Astrocyte (in vitro differentiated cells and primary cell): ENCODE measurements at regions not wholly inside any gene's neighbourhood (a gene's known extent, or its start where the extent isn't known, plus 50 kb on each side); places are given as distances from the start of the nearest gene placed in this dataset.

Experiments used
- DNase-seq: peaks from one replicate; pipeline ENCODE4 v3.0.0-alpha.2; 2010; ENCODE audit warnings: low read depth
- FAIRE-seq: peaks from 2 replicates; lab custom pipeline; 2011; peaks lifted over from hg19 to GRCh38; lab: Jason Lieb, UNC
- H2AFZ ChIP-seq: 2 replicates; pipeline ENCODE4 v1.6.0; 2012; ENCODE audit warnings: low read depth, low read length, inconsistent platforms
- H3K27ac ChIP-seq: 2 replicates; pipeline ENCODE4 v1.5.1; 2011; ENCODE audit warnings: low read depth, low read length, inconsistent platforms
- H3K27me3 ChIP-seq: 2 replicates; pipeline ENCODE4 v1.6.0; 2011; ENCODE audit warnings: low read length, inconsistent platforms; ENCODE audit not compliant: insufficient read depth
- H3K36me3 ChIP-seq: 2 replicates; pipeline ENCODE4 v1.5.1; 2011; ENCODE audit warnings: low read length, inconsistent platforms; ENCODE audit not compliant: insufficient read depth
- H3K4me1 ChIP-seq: 2 replicates; pipeline ENCODE4 v1.5.1; 2011; ENCODE audit warnings: low read length, inconsistent platforms; ENCODE audit not compliant: insufficient read depth
- H3K4me2 ChIP-seq: 2 replicates; pipeline ENCODE4 v1.6.0; 2012; ENCODE audit warnings: low read length, inconsistent platforms
- H3K4me3 ChIP-seq: 2 replicates; pipeline ENCODE4 v1.5.1; 2011; ENCODE audit warnings: low read depth, mild to moderate bottlenecking, low read length, inconsistent platforms; ENCODE audit not compliant: insufficient read depth
- H3K79me2 ChIP-seq: 2 replicates; pipeline ENCODE4 v1.6.0; 2012; ENCODE audit warnings: mild to moderate bottlenecking, low read length, inconsistent platforms; ENCODE audit not compliant: insufficient read depth
- H3K9ac ChIP-seq: 2 replicates; pipeline ENCODE4 v1.6.0; 2012; ENCODE audit warnings: mild to moderate bottlenecking, low read length, inconsistent platforms
- H3K9me3 ChIP-seq: 2 replicates; pipeline ENCODE4 v1.5.1; 2012; ENCODE audit warnings: low read depth, mild to moderate bottlenecking, low read length, inconsistent platforms; ENCODE audit not compliant: insufficient read depth
- H4K20me1 ChIP-seq: 2 replicates; pipeline ENCODE4 v1.6.0; 2012; ENCODE audit warnings: low read length, inconsistent platforms; ENCODE audit not compliant: insufficient read depth
- H3K27ac Mint-ChIP-seq: one replicate; pipeline ENCODE4 v1.8.0; 2021; ENCODE audit warnings: mild to moderate bottlenecking, mixed read lengths; ENCODE audit not compliant: unreplicated experiment
- H3K27me3 Mint-ChIP-seq: one replicate; pipeline ENCODE4 v1.8.0; 2021; ENCODE audit warnings: low read depth, mixed read lengths; ENCODE audit not compliant: unreplicated experiment
- H3K36me3 Mint-ChIP-seq: one replicate; pipeline ENCODE4 v1.8.0; 2021; ENCODE audit warnings: low read depth, mixed read lengths; ENCODE audit not compliant: unreplicated experiment
- H3K4me1 Mint-ChIP-seq: one replicate; pipeline ENCODE4 v1.8.0; 2021; ENCODE audit warnings: low read depth, mixed read lengths; ENCODE audit not compliant: unreplicated experiment
- H3K4me3 Mint-ChIP-seq: one replicate; pipeline ENCODE4 v1.8.0; 2021; ENCODE audit warnings: mild to moderate bottlenecking, moderate library complexity, mixed read lengths; ENCODE audit not compliant: unreplicated experiment
- H3K9me3 Mint-ChIP-seq: one replicate; pipeline ENCODE4 v1.8.0; 2021; ENCODE audit warnings: mild to moderate bottlenecking, mixed read lengths; ENCODE audit not compliant: unreplicated experiment
- EZH2 ChIP-seq: IDR thresholded peaks from 2 replicates; pipeline ENCODE4 v1.6.1; 2012; ENCODE audit warnings: mild to moderate bottlenecking, low read length, inconsistent platforms; ENCODE audit not compliant: insufficient read depth
- TF ChIP-seq, protein P1 (sequence below): IDR thresholded peaks from 2 replicates; pipeline ENCODE4 v1.5.1; 2011; ENCODE audit warnings: low read depth, mild to moderate bottlenecking, inconsistent platforms, low read length, moderate library complexity; ENCODE audit not compliant: insufficient read depth

- Histone ChIP-seq H3K4me3 (no peak overlapping the region), H3K36me3 (no peaks in the 10 kb centered on the region), H3K79me2 (no peaks in the 10 kb centered on the region), H3K9me3 (no peaks in the 10 kb centered on the region), H3K9ac (no peak overlapping the region), H3K27me3 (no peaks in the 10 kb centered on the region), H2AFZ (no peak overlapping the region), H4K20me1 (no peaks in the 10 kb centered on the region), H3K4me2 (no peak overlapping the region), H3K4me1 (no peaks in the 10 kb centered on the region), H3K27ac (no peak overlapping the region)
- Mint-ChIP-seq H3K27me3 (peaks cover 4% of the 10 kb centered on the region), H3K36me3 (no peaks in the 10 kb centered on the region), H3K4me1 (no peaks in the 10 kb centered on the region), H3K27ac (no peak overlapping the region), H3K9me3 (no peaks in the 10 kb centered on the region), H3K4me3 (no peak overlapping the region)
- FAIRE-seq (no peak), DNase-seq (no peak)
- no peak for TF ChIP-seq EZH2
- TF ChIP-seq, protein P1, sequence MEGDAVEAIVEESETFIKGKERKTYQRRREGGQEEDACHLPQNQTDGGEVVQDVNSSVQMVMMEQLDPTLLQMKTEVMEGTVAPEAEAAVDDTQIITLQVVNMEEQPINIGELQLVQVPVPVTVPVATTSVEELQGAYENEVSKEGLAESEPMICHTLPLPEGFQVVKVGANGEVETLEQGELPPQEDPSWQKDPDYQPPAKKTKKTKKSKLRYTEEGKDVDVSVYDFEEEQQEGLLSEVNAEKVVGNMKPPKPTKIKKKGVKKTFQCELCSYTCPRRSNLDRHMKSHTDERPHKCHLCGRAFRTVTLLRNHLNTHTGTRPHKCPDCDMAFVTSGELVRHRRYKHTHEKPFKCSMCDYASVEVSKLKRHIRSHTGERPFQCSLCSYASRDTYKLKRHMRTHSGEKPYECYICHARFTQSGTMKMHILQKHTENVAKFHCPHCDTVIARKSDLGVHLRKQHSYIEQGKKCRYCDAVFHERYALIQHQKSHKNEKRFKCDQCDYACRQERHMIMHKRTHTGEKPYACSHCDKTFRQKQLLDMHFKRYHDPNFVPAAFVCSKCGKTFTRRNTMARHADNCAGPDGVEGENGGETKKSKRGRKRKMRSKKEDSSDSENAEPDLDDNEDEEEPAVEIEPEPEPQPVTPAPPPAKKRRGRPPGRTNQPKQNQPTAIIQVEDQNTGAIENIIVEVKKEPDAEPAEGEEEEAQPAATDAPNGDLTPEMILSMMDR: no peak
Observed at GRCh38 chr10:60623627-60624026, 154.7 kb upstream of the CDK1 start.

GRCh38 chr10:60621018-60621417 lies 157.3 kb upstream of the CDK1 start:
- no peak for TF ChIP-seq EZH2
- TF ChIP-seq, protein P1: no peak
- H3K9ac ChIP-seq: no peak overlapping the region
- H3K4me3 ChIP-seq: no peak overlapping the region
- no peaks in the 10 kb centered on the region for H3K36me3 ChIP-seq
- no peak overlapping the region for H2AFZ ChIP-seq
- H3K79me2 ChIP-seq: no peaks in the 10 kb centered on the region
- Mint-ChIP-seq H3K27me3 (peaks cover 4% of the 10 kb centered on the region), H3K27ac (no peak overlapping the region), H3K9me3 (no peaks in the 10 kb centered on the region), H3K4me1 (no peaks in the 10 kb centered on the region), H3K36me3 (no peaks in the 10 kb centered on the region), H3K4me3 (no peak overlapping the region)
- FAIRE-seq (no peak), DNase-seq (no peak)
- no peaks in the 10 kb centered on the region for H3K9me3 ChIP-seq
- H3K27ac ChIP-seq: no peak overlapping the region
- no peaks in the 10 kb centered on the region for H3K4me1 ChIP-seq
- no peak overlapping the region for H3K4me2 ChIP-seq
- H3K27me3 ChIP-seq: no peaks in the 10 kb centered on the region
- H4K20me1 ChIP-seq: no peaks in the 10 kb centered on the region

- Histone ChIP-seq H3K9ac (no peak overlapping the region), H3K79me2 (no peaks in the 10 kb centered on the region), H3K36me3 (no peaks in the 10 kb centered on the region), H4K20me1 (no peaks in the 10 kb centered on the region), H2AFZ (no peak overlapping the region), H3K9me3 (no peaks in the 10 kb centered on the region), H3K27me3 (no peaks in the 10 kb centered on the region), H3K4me3 (no peak overlapping the region), H3K4me2 (no peak overlapping the region), H3K4me1 (no peaks in the 10 kb centered on the region), H3K27ac (no peak overlapping the region)
- Mint-ChIP-seq H3K27ac (no peak overlapping the region), H3K36me3 (no peaks in the 10 kb centered on the region), H3K9me3 (no peaks in the 10 kb centered on the region), H3K4me1 (no peaks in the 10 kb centered on the region), H3K4me3 (no peak overlapping the region), H3K27me3 (peaks cover 4% of the 10 kb centered on the region)
- FAIRE-seq (no peak), DNase-seq (no peak)
- no peak for TF ChIP-seq EZH2
- TF ChIP-seq, protein P1: no peak
Observed at GRCh38 chr10:60618861-60619260, 159.4 kb upstream of the CDK1 start.
